ENCODE measurements at regions not wholly inside any gene's neighbourhood (a gene's known extent, or its start where the extent isn't known, plus 50 kb on each side); places are given as distances from the start of the nearest gene placed in this dataset.

DNA sequence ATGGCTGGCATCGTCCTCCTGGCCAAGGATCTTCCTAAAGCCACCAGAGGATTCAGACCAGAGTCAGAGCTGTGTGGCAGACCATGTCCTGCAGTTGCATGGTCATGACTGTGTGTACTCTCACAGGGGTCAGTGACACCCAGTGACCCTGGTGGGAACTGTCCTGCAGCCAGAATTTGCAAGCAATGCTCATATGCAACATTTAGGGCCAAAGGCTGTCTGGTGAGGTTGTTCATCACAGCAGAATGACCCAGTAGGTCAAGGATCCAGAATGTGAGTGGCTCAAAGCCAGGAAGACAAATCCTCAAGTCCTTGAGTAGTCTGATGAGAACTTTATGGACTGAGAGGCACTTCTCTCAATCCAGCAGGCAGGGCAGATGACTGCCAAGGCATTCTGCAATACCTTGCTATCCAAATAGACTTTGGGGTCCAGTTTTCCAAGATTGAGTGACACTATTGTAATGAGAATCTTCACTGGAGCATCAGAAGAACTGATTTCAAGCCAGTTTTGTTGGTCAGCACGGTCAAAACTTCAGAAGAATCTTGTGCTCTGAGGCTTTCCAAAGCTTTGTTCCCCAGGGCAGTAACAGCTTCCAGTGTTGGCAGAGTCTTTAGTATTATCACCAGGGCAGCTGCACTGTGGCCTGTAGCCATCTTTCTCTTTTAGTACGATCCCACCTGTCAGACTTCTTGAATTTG, 122.0 kb downstream of the PTCSC3 start:
- TF ChIP-seq, protein P1, sequence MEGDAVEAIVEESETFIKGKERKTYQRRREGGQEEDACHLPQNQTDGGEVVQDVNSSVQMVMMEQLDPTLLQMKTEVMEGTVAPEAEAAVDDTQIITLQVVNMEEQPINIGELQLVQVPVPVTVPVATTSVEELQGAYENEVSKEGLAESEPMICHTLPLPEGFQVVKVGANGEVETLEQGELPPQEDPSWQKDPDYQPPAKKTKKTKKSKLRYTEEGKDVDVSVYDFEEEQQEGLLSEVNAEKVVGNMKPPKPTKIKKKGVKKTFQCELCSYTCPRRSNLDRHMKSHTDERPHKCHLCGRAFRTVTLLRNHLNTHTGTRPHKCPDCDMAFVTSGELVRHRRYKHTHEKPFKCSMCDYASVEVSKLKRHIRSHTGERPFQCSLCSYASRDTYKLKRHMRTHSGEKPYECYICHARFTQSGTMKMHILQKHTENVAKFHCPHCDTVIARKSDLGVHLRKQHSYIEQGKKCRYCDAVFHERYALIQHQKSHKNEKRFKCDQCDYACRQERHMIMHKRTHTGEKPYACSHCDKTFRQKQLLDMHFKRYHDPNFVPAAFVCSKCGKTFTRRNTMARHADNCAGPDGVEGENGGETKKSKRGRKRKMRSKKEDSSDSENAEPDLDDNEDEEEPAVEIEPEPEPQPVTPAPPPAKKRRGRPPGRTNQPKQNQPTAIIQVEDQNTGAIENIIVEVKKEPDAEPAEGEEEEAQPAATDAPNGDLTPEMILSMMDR (IDR thresholded peaks at IDR 0.05): no peak
- no peak for TF ChIP-seq POLR2AphosphoS5 (IDR thresholded peaks at IDR 0.05; ENCODE audit: low read depth, low read length)
- TF ChIP-seq TCF7L2 (IDR thresholded peaks at IDR 0.05; ENCODE audit: low read depth, low read length): no peak
- TF ChIP-seq SIN3A (IDR thresholded peaks at IDR 0.05; ENCODE audit: borderline replicate concordance, insufficient read depth, low read depth, low read length): no peak
- TF ChIP-seq, protein P2, sequence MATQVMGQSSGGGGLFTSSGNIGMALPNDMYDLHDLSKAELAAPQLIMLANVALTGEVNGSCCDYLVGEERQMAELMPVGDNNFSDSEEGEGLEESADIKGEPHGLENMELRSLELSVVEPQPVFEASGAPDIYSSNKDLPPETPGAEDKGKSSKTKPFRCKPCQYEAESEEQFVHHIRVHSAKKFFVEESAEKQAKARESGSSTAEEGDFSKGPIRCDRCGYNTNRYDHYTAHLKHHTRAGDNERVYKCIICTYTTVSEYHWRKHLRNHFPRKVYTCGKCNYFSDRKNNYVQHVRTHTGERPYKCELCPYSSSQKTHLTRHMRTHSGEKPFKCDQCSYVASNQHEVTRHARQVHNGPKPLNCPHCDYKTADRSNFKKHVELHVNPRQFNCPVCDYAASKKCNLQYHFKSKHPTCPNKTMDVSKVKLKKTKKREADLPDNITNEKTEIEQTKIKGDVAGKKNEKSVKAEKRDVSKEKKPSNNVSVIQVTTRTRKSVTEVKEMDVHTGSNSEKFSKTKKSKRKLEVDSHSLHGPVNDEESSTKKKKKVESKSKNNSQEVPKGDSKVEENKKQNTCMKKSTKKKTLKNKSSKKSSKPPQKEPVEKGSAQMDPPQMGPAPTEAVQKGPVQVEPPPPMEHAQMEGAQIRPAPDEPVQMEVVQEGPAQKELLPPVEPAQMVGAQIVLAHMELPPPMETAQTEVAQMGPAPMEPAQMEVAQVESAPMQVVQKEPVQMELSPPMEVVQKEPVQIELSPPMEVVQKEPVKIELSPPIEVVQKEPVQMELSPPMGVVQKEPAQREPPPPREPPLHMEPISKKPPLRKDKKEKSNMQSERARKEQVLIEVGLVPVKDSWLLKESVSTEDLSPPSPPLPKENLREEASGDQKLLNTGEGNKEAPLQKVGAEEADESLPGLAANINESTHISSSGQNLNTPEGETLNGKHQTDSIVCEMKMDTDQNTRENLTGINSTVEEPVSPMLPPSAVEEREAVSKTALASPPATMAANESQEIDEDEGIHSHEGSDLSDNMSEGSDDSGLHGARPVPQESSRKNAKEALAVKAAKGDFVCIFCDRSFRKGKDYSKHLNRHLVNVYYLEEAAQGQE (IDR thresholded peaks at IDR 0.05; ENCODE audit: insufficient read depth in 1 of 2, low read depth in 2 of 2, low read length in 1 of 2): no peak
- no TSS peak for BruUV-seq (replicated peaks)
- ATAC-seq (no peak), DNase-seq (ENCODE audit: low read depth, low spot score) (no peak)
- no peaks in the 10 kb centered on the region for H3K4me1 ChIP-seq (ENCODE audit: control insufficient read depth, insufficient read depth, low read length)
- no peaks in the 10 kb centered on the region for H3K36me3 ChIP-seq (ENCODE audit: control insufficient read depth, insufficient read depth, low read length)
- in situ Hi-C loops (cut with HindIII; ENCODE audit: low pct_unique_long_range_greater_than_20kb, low sequenced_read_pairs) (no loop called here), intact Hi-C loops (cut with micrococcal nuclease; ENCODE audit: unreplicated experiment) (no loop called here)
- CTCF ChIA-PET: no interaction called here
- H3K9me3 ChIP-seq (ENCODE audit: control insufficient read depth, insufficient read depth, low read depth, low read length): no peaks in the 10 kb centered on the region
- POLR2A ChIA-PET: no interaction called here
- no peak overlapping the region for H3K27ac ChIP-seq (ENCODE audit: low read length)
- H3K4me3 ChIP-seq (ENCODE audit: low read depth in 2 of 2, low read length in 2 of 2): no peak overlapping the region
- H3K27me3 ChIP-seq (ENCODE audit: control insufficient read depth, insufficient read depth, low read length): no peaks in the 10 kb centered on the region; the same call in 1 of the 2 replicates

DNA sequence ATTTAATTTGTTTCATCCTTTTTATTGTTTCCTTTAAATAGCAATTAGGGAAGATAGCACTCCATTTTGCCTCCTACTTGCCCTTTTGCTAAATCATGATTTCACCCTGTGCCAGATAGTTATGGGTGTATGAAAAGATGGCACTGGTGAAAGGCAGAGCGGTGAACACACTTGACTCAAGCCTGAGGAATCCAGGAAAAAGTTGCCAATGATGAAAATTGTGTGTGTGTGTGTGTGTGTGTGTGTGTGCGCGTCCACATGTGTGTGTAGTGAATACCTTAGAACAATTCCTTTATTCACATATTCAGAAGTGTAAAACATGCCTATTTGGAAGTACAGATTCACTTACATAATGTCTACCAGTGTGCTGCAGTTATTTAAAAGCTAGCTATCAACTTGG, 123.8 kb downstream of the PTCSC3 start:
- no peak overlapping the region for H3K27ac ChIP-seq (ENCODE audit: low read length)
- H3K27me3 ChIP-seq (ENCODE audit: control insufficient read depth, insufficient read depth, low read length): no peaks in the 10 kb centered on the region
- ATAC-seq (no peak), DNase-seq (ENCODE audit: low read depth, low spot score) (no peak)
- no peaks in the 10 kb centered on the region for H3K4me1 ChIP-seq (ENCODE audit: control insufficient read depth, insufficient read depth, low read length)
- no peaks in the 10 kb centered on the region for H3K36me3 ChIP-seq (ENCODE audit: control insufficient read depth, insufficient read depth, low read length)
- in situ Hi-C loops (cut with HindIII; ENCODE audit: low pct_unique_long_range_greater_than_20kb, low sequenced_read_pairs) (no loop called here), intact Hi-C loops (cut with micrococcal nuclease; ENCODE audit: unreplicated experiment) (no loop called here)
- POLR2A ChIA-PET: no interaction called here
- TF ChIP-seq TCF7L2 (IDR thresholded peaks at IDR 0.05; ENCODE audit: low read depth, low read length): no peak
- no peak for TF ChIP-seq POLR2AphosphoS5 (IDR thresholded peaks at IDR 0.05; ENCODE audit: low read depth, low read length)
- TF ChIP-seq, protein P1 (IDR thresholded peaks at IDR 0.05): no peak
- no peak for TF ChIP-seq SIN3A (IDR thresholded peaks at IDR 0.05; ENCODE audit: borderline replicate concordance, insufficient read depth, low read depth, low read length)
- TF ChIP-seq, protein P2 (IDR thresholded peaks at IDR 0.05; ENCODE audit: insufficient read depth in 1 of 2, low read depth in 2 of 2, low read length in 1 of 2): no peak
- no peak overlapping the region for H3K4me3 ChIP-seq (ENCODE audit: low read depth in 2 of 2, low read length in 2 of 2)
- no peaks in the 10 kb centered on the region for H3K9me3 ChIP-seq (ENCODE audit: control insufficient read depth, insufficient read depth, low read depth, low read length)
- no TSS peak for BruUV-seq (replicated peaks)
- CTCF ChIA-PET: no interaction called here

Data from Panc1 (cell line).